CD14-positive monocyte (primary cell): ENCODE measurements at regions not wholly inside any gene's neighbourhood (a gene's known extent, or its start where the extent isn't known, plus 50 kb on each side); places are given as distances from the start of the nearest gene placed in this dataset.

Experiments
- DNase-seq, 3 donors: peaks; one replicate each; pipeline ENCODE4 v3.0.0-alpha.2; 2011 to 2022
- H2AFZ ChIP-seq: 2 replicates; pipeline ENCODE4 v1.6.0; 2012; ENCODE audit warnings: mild to moderate bottlenecking, low read depth, low read length, inconsistent platforms; ENCODE audit not compliant: insufficient read depth, poor library complexity, severe bottlenecking
- H3K27ac ChIP-seq, 2 donors: 1 replicate in 1 of 2; 2 replicates in 1 of 2; pipeline ENCODE4 v1.5.1; 2012 to 2013; ENCODE audit warnings: low read length in 2 of 2, control low read depth in 1 of 2, inconsistent platforms in 1 of 2, low read depth in 1 of 2, mild to moderate bottlenecking in 1 of 2
- H3K27me3 ChIP-seq, 2 donors: one replicate each; pipeline versions ENCODE4 v1.6.0 to v1.6.1; 2011 to 2013; ENCODE audit warnings: low read length in 2 of 2; ENCODE audit not compliant: control insufficient read depth in 2 of 2, insufficient read depth in 2 of 2
- H3K36me3 ChIP-seq, 2 donors: replicated peaks in 1 of 2; 1 replicate in 1 of 2; 2 replicates in 1 of 2; pipeline versions ENCODE4 v1.5.1 to v1.6.1; 2012 to 2013; ENCODE audit warnings: low read length in 2 of 2, control low read depth in 1 of 2, inconsistent platforms in 1 of 2, mild to moderate bottlenecking in 1 of 2; ENCODE audit not compliant: insufficient read depth in 2 of 2, control insufficient read depth in 1 of 2
- H3K4me1 ChIP-seq, 2 donors: 1 replicate in 1 of 2; 2 replicates in 1 of 2; pipeline versions ENCODE4 v1.5.1 to v1.6.1; 2012 to 2013; ENCODE audit warnings: low read length in 2 of 2, control low read depth in 1 of 2, inconsistent platforms in 1 of 2, mild to moderate bottlenecking in 1 of 2, moderate library complexity in 1 of 2; ENCODE audit not compliant: insufficient read depth in 2 of 2, control insufficient read depth in 1 of 2
- H3K4me2 ChIP-seq: replicated peaks from 2 replicates; pipeline ENCODE3; 2012; ENCODE audit warnings: low read length, moderate library complexity, mild to moderate bottlenecking; ENCODE audit not compliant: poor library complexity, severe bottlenecking; ENCODE audit errors: extremely low read depth
- H3K4me3 ChIP-seq, 3 experiments: fragments of 200-600 bp in 1 of 3; sonication (generic) in 1 of 3; replicated peaks in 1 of 3; 1 replicate in 2 of 3; 2 replicates in 1 of 3; pipeline ENCODE4 v1.5.1; 2011 to 2013; ENCODE audit warnings: low read length in 3 of 3, mild to moderate bottlenecking in 3 of 3, control low read depth in 2 of 3, low read depth in 2 of 3, inconsistent platforms in 1 of 3, moderate library complexity in 1 of 3
- H3K79me2 ChIP-seq: 2 replicates; pipeline ENCODE4 v1.6.0; 2012; ENCODE audit warnings: mild to moderate bottlenecking, control low read depth, inconsistent platforms, low read length, moderate library complexity; ENCODE audit not compliant: insufficient read depth
- H3K9ac ChIP-seq: 2 replicates; pipeline ENCODE4 v1.6.0; 2017; ENCODE audit warnings: low read length, mild to moderate bottlenecking; ENCODE audit not compliant: insufficient read depth, poor library complexity, severe bottlenecking
- H3K9me3 ChIP-seq, 2 donors: replicated peaks in 1 of 2; 1 replicate in 1 of 2; 2 replicates in 1 of 2; pipeline versions ENCODE4 v1.5.1 to v1.6.1; 2012 to 2013; ENCODE audit warnings: low read length in 2 of 2, control low read depth in 1 of 2; ENCODE audit not compliant: control insufficient read depth in 1 of 2, insufficient read depth in 1 of 2
- H4K20me1 ChIP-seq: 2 replicates; pipeline ENCODE4 v1.6.0; 2012; ENCODE audit warnings: mild to moderate bottlenecking, low read length, control low read depth, moderate library complexity; ENCODE audit not compliant: insufficient read depth
- H3K27ac Mint-ChIP-seq, 7 donors: one replicate each; pipeline ENCODE4 v1.8.0; 2020; ENCODE audit warnings: mild to moderate bottlenecking in 7 of 7, mixed read lengths in 7 of 7, moderate library complexity in 6 of 7, inconsistent platforms in 2 of 7
- H3K27me3 Mint-ChIP-seq, 3 donors: one replicate each; pipeline ENCODE4 v1.8.0; 2021 to 2022; ENCODE audit warnings: low read depth in 3 of 3, mild to moderate bottlenecking in 3 of 3, mixed read lengths in 3 of 3, moderate library complexity in 3 of 3, inconsistent platforms in 1 of 3
- H3K36me3 Mint-ChIP-seq, 2 donors: one replicate each; pipeline ENCODE4 v1.8.0; 2020; ENCODE audit warnings: mixed read lengths in 2 of 2, inconsistent platforms in 1 of 2, mild to moderate bottlenecking in 1 of 2
- H3K4me1 Mint-ChIP-seq: one replicate; pipeline ENCODE4 v1.8.0; 2020; ENCODE audit warnings: mild to moderate bottlenecking, mixed read lengths
- H3K4me3 Mint-ChIP-seq, 2 donors: one replicate each; pipeline ENCODE4 v1.8.0; 2020; ENCODE audit warnings: mild to moderate bottlenecking in 2 of 2, mixed read lengths in 2 of 2, moderate library complexity in 1 of 2
- H3K9me3 Mint-ChIP-seq, 7 donors: one replicate each; pipeline ENCODE4 v1.8.0; 2020 to 2022; ENCODE audit warnings: mixed read lengths in 7 of 7, mild to moderate bottlenecking in 6 of 7, moderate library complexity in 6 of 7, inconsistent platforms in 2 of 7
- WGBS: methylation state at CpG from one replicate; pipeline ENCODE4 v1.1.5; 2013; ENCODE audit warnings: missing lambda C conversion rate; ENCODE audit not compliant: insufficient coverage; 5-methylcytosine and 5-hydroxymethylcytosine counted together
- intact Hi-C, 2 donors: fragments of 100-400 bp; cut with micrococcal nuclease; formaldehyde crosslinking; loops; one replicate each; pipeline versions ENCODE4 v1.15.0 to v1.15.1; 2023
- TF ChIP-seq, protein P1 (sequence below): fragments of 200-600 bp; IDR thresholded peaks from one replicate; pipeline ENCODE4 v1.8.0; 2022; ENCODE audit warnings: antibody characterized with exemption, mild to moderate bottlenecking

DNA sequence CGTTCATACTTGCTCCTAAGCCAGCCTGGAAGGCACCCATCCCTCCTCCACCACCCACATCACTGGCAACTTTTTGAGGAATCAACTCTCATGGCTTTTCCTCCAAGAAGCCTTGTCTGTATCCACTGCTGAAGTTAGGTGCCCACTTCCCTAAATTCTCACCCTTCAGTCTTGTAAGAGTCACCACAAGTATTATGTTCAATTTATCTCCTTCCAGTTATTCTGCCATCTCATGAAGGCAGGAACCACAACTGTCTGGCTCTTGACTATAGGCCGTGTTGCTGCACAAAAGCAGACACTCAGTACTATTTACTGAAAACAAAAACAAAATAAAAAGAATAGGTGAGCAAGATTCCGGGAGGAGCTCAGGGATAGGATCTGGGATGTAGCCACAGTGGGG lies 234.8 kb downstream of the CYRIA start:
- Histone ChIP-seq H3K27me3 (no peaks in the 10 kb centered on the region), H3K4me1 (no peaks in the 10 kb centered on the region), H2AFZ (no peak overlapping the region), H3K4me2 (no peak overlapping the region), H3K27ac (no peak overlapping the region), H3K36me3 (no peaks in the 10 kb centered on the region), H3K4me3 (no peak overlapping the region), H4K20me1 (no peaks in the 10 kb centered on the region), H3K9me3 (no peaks in the 10 kb centered on the region), H3K9ac (no peak overlapping the region), H3K79me2 (no peaks in the 10 kb centered on the region)
- 52% methylated on average over 2 of the region's 3 CpGs for WGBS
- Mint-ChIP-seq H3K36me3 (no peaks in the 10 kb centered on the region), H3K27ac (peak overlapping the region in 1 of 7 donors; percentile 16), H3K4me3 (no peak overlapping the region), H3K27me3 (peaks cover 0 to 2% (median 1%) of the 10 kb centered on the region in 3 donors), H3K9me3 (no peaks in the 10 kb centered on the region), H3K4me1 (no peaks in the 10 kb centered on the region)
- no peak for DNase-seq
- TF ChIP-seq, protein P1, sequence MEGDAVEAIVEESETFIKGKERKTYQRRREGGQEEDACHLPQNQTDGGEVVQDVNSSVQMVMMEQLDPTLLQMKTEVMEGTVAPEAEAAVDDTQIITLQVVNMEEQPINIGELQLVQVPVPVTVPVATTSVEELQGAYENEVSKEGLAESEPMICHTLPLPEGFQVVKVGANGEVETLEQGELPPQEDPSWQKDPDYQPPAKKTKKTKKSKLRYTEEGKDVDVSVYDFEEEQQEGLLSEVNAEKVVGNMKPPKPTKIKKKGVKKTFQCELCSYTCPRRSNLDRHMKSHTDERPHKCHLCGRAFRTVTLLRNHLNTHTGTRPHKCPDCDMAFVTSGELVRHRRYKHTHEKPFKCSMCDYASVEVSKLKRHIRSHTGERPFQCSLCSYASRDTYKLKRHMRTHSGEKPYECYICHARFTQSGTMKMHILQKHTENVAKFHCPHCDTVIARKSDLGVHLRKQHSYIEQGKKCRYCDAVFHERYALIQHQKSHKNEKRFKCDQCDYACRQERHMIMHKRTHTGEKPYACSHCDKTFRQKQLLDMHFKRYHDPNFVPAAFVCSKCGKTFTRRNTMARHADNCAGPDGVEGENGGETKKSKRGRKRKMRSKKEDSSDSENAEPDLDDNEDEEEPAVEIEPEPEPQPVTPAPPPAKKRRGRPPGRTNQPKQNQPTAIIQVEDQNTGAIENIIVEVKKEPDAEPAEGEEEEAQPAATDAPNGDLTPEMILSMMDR: no peak
- intact Hi-C loops: no loop called here

DNA sequence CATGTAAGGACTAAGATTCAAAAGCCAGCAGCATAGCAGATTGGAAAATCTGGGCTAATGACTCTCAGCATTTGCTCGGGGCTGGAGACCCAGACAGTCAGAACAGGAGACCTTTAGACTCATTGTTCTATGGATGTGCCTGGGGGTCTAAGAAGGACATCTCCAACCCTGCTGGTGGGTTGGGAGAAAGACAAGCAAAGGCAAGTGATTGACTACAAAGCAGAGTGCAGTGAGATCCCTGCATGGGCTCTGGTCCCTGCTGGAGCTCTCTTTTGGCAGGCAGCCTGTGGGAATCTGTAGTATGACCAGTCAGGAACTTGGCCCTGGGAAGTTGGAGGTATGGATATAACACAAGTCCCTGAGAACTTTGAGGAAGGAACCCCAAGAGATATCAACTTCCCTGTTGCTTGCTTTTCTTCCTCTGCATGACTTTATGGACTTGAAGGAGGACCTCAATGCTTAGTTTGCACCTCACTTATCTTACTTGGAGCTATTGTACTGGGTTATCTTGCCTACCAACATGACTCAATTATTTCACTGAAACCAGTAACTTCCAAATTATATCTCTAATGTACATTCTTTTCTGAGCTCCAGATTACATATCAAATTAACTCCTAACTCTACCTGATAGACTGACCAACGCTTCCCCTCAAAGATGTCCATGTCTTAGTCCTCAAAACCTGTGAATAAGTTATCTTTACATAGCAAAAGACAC lies 236.0 kb downstream of the CYRIA start:
- no peaks in the 10 kb centered on the region for H3K4me1 Mint-ChIP-seq
- Histone ChIP-seq H2AFZ (no peak overlapping the region), H3K9ac (no peak overlapping the region), H3K36me3 (no peaks in the 10 kb centered on the region), H3K4me1 (no peaks in the 10 kb centered on the region), H3K27ac (no peak overlapping the region), H3K79me2 (no peaks in the 10 kb centered on the region), H3K4me2 (no peak overlapping the region), H4K20me1 (no peaks in the 10 kb centered on the region), H3K9me3 (no peaks in the 10 kb centered on the region), H3K27me3 (no peaks in the 10 kb centered on the region), H3K4me3 (no peak overlapping the region)
- no peak overlapping the region for H3K4me3 Mint-ChIP-seq
- H3K27me3 Mint-ChIP-seq: peaks cover 0 to 2% (median 1%) of the 10 kb centered on the region in 3 donors
- 38% methylated on average over 1 of the region's 2 CpGs for WGBS
- DNase-seq: no peak
- no peaks in the 10 kb centered on the region for H3K36me3 Mint-ChIP-seq
- H3K27ac Mint-ChIP-seq: no peak overlapping the region
- intact Hi-C loops: no loop called here
- no peaks in the 10 kb centered on the region for H3K9me3 Mint-ChIP-seq
- TF ChIP-seq, protein P1: no peak
